ENCODE measurements at regions not wholly inside any gene's neighbourhood (a gene's known extent, or its start where the extent isn't known, plus 50 kb on each side); places are given as distances from the start of the nearest gene placed in this dataset.

- Histone ChIP-seq H3K9ac (ENCODE audit: low read depth in 1 of 3, low read length in 3 of 3) (no peak overlapping the region), H3K4me1 (ENCODE audit: control insufficient read depth in 3 of 3, insufficient read depth in 3 of 3, low read length in 3 of 3) (peaks cover 12 to 21% (median 15%) of the 10 kb centered on the region in 3 donors), H3K4me3 (ENCODE audit: low read length in 3 of 3) (no peak overlapping the region), H3K36me3 (ENCODE audit: control insufficient read depth in 3 of 3, insufficient read depth in 3 of 3, low read length in 3 of 3) (no peaks in the 10 kb centered on the region), H3K27me3 (ENCODE audit: control insufficient read depth in 3 of 3, insufficient read depth in 3 of 3, low read length in 3 of 3) (no peaks in the 10 kb centered on the region), H3K27ac (ENCODE audit: low read depth, low read length) (no peak overlapping the region), H3K9me3 (ENCODE audit: control insufficient read depth in 3 of 3, low read length in 3 of 3) (no peaks in the 10 kb centered on the region)
Measured at GRCh38 chr2:8222979-8223694, 458.7 kb upstream of the ID2 start.

GRCh38 chr2:8223695-8224346 lies 458.0 kb upstream of the ID2 start:
- no peaks in the 10 kb centered on the region for H3K27me3 ChIP-seq (ENCODE audit: control insufficient read depth in 3 of 3, insufficient read depth in 3 of 3, low read length in 3 of 3)
- no peak overlapping the region for H3K27ac ChIP-seq (ENCODE audit: low read depth, low read length)
- no peak overlapping the region for H3K4me3 ChIP-seq (ENCODE audit: low read length in 3 of 3)
- no peaks in the 10 kb centered on the region for H3K36me3 ChIP-seq (ENCODE audit: control insufficient read depth in 3 of 3, insufficient read depth in 3 of 3, low read length in 3 of 3)
- peaks cover 10 to 21% (median 15%) of the 10 kb centered on the region in 3 donors for H3K4me1 ChIP-seq (ENCODE audit: control insufficient read depth in 3 of 3, insufficient read depth in 3 of 3, low read length in 3 of 3)
- no peak overlapping the region for H3K9ac ChIP-seq (ENCODE audit: low read depth in 1 of 3, low read length in 3 of 3)
- H3K9me3 ChIP-seq (ENCODE audit: control insufficient read depth in 3 of 3, low read length in 3 of 3) = no peaks in the 10 kb centered on the region

GRCh38 chr2:8224347-8225190 lies 457.3 kb upstream of the ID2 start:
- H3K27ac ChIP-seq (ENCODE audit: low read depth, low read length) = no peak overlapping the region
- no peaks in the 10 kb centered on the region for H3K36me3 ChIP-seq (ENCODE audit: control insufficient read depth in 3 of 3, insufficient read depth in 3 of 3, low read length in 3 of 3)

DNA sequence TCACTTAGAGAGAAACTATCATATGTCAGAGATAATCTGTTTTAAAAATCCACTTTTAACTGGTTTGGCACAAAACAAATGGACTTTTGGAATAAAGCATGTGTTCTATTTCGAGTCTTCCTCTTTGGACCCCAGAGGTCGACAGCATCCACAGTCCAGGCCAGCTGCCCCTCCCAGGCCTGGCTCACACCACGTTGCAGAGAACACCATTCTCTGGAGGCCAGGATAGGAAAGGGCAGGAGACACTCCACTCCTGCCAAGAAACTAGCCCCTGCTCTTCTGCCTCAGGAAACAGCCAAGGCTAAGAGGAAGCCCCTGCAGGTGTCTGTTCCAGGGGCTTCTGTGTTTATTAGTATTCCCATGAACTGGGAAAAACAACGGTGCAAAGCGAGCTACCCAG lies 456.6 kb upstream of the ID2 start:
- Histone ChIP-seq H3K4me3 (ENCODE audit: low read length in 3 of 3) (no peak overlapping the region), H3K9me3 (ENCODE audit: control insufficient read depth in 3 of 3, low read length in 3 of 3) (no peaks in the 10 kb centered on the region), H3K9ac (ENCODE audit: low read depth in 1 of 3, low read length in 3 of 3) (no peak overlapping the region), H3K27me3 (ENCODE audit: control insufficient read depth in 3 of 3, insufficient read depth in 3 of 3, low read length in 3 of 3) (no peaks in the 10 kb centered on the region), H3K36me3 (ENCODE audit: control insufficient read depth in 3 of 3, insufficient read depth in 3 of 3, low read length in 3 of 3) (no peaks in the 10 kb centered on the region), H3K4me1 (ENCODE audit: control insufficient read depth in 3 of 3, insufficient read depth in 3 of 3, low read length in 3 of 3) (peaks cover 5 to 12% (median 10%) of the 10 kb centered on the region in 3 donors), H3K27ac (ENCODE audit: low read depth, low read length) (no peak overlapping the region)

More at GRCh38 chr2:8224347-8225190, 457.3 kb upstream of the ID2 start:
- Histone ChIP-seq H3K4me1 (ENCODE audit: control insufficient read depth in 3 of 3, insufficient read depth in 3 of 3, low read length in 3 of 3) (peaks cover 9 to 17% (median 13%) of the 10 kb centered on the region in 3 donors), H3K9ac (ENCODE audit: low read depth in 1 of 3, low read length in 3 of 3) (no peak overlapping the region), H3K27me3 (ENCODE audit: control insufficient read depth in 3 of 3, insufficient read depth in 3 of 3, low read length in 3 of 3) (no peaks in the 10 kb centered on the region), H3K9me3 (ENCODE audit: control insufficient read depth in 3 of 3, low read length in 3 of 3) (no peaks in the 10 kb centered on the region), H3K4me3 (ENCODE audit: low read length in 3 of 3) (no peak overlapping the region)

- Histone ChIP-seq H3K27ac (ENCODE audit: low read depth, low read length) (no peak overlapping the region), H3K9me3 (ENCODE audit: control insufficient read depth in 3 of 3, low read length in 3 of 3) (no peaks in the 10 kb centered on the region), H3K27me3 (ENCODE audit: control insufficient read depth in 3 of 3, insufficient read depth in 3 of 3, low read length in 3 of 3) (no peaks in the 10 kb centered on the region), H3K4me1 (ENCODE audit: control insufficient read depth in 3 of 3, insufficient read depth in 3 of 3, low read length in 3 of 3) (peaks cover 0 to 7% (median 5%) of the 10 kb centered on the region in 3 donors), H3K4me3 (ENCODE audit: low read length in 3 of 3) (no peak overlapping the region), H3K9ac (ENCODE audit: low read depth in 1 of 3, low read length in 3 of 3) (no peak overlapping the region), H3K36me3 (ENCODE audit: control insufficient read depth in 3 of 3, insufficient read depth in 3 of 3, low read length in 3 of 3) (no peaks in the 10 kb centered on the region)
Measured at GRCh38 chr2:8225798-8226197, 456.1 kb upstream of the ID2 start.

GRCh38 chr2:8229546-8229986 lies 452.3 kb upstream of the ID2 start:
- no peak overlapping the region for H3K9ac ChIP-seq (ENCODE audit: low read depth in 1 of 3, low read length in 3 of 3)
- H3K27ac ChIP-seq (ENCODE audit: low read depth, low read length) = no peak overlapping the region
- no peaks in the 10 kb centered on the region for H3K36me3 ChIP-seq (ENCODE audit: control insufficient read depth in 3 of 3, insufficient read depth in 3 of 3, low read length in 3 of 3)
- H3K4me3 ChIP-seq (ENCODE audit: low read length in 3 of 3) = peak overlapping the region in 1 of 3 donors; percentile 25
- no peaks in the 10 kb centered on the region for H3K27me3 ChIP-seq (ENCODE audit: control insufficient read depth in 3 of 3, insufficient read depth in 3 of 3, low read length in 3 of 3)
- no peaks in the 10 kb centered on the region for H3K9me3 ChIP-seq (ENCODE audit: control insufficient read depth in 3 of 3, low read length in 3 of 3)
- H3K4me1 ChIP-seq (ENCODE audit: control insufficient read depth in 3 of 3, insufficient read depth in 3 of 3, low read length in 3 of 3) = peaks cover 3 to 8% (median 3%) of the 10 kb centered on the region in 3 donors

DNA sequence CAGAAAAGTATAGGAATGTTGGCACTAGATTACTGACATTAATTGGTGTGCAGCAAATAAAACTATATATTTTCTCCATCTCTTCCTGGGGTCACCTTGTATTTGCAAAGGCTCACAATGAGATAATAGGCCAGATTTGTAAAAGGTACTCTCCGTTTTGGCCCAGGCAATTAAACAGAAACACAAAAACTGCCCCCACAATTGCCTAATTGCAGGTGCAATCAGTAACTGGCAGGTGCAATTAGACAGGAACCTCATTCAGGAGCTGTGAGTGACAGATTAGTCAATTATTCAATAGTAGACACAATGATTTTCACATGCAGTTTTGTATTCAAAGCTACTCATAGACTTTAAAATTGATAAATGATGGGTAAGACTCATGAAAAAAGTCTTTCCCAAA lies 451.4 kb upstream of the ID2 start:
- H3K27ac ChIP-seq (ENCODE audit: low read depth, low read length) = no peak overlapping the region
- H3K9ac ChIP-seq (ENCODE audit: low read depth in 1 of 3, low read length in 3 of 3) = no peak overlapping the region
- peaks cover 11 to 17% (median 12%) of the 10 kb centered on the region in 3 donors for H3K4me1 ChIP-seq (ENCODE audit: control insufficient read depth in 3 of 3, insufficient read depth in 3 of 3, low read length in 3 of 3)
- H3K9me3 ChIP-seq (ENCODE audit: control insufficient read depth in 3 of 3, low read length in 3 of 3) = no peaks in the 10 kb centered on the region
- no peak overlapping the region for H3K4me3 ChIP-seq (ENCODE audit: low read length in 3 of 3)
- H3K36me3 ChIP-seq (ENCODE audit: control insufficient read depth in 3 of 3, insufficient read depth in 3 of 3, low read length in 3 of 3) = no peaks in the 10 kb centered on the region
- H3K27me3 ChIP-seq (ENCODE audit: control insufficient read depth in 3 of 3, insufficient read depth in 3 of 3, low read length in 3 of 3) = no peaks in the 10 kb centered on the region

- H3K9me3 ChIP-seq (ENCODE audit: control insufficient read depth in 3 of 3, low read length in 3 of 3) = no peaks in the 10 kb centered on the region
- H3K4me1 ChIP-seq (ENCODE audit: control insufficient read depth in 3 of 3, insufficient read depth in 3 of 3, low read length in 3 of 3) = peaks cover 11 to 17% (median 13%) of the 10 kb centered on the region in 3 donors
- no peak overlapping the region for H3K9ac ChIP-seq (ENCODE audit: low read depth in 1 of 3, low read length in 3 of 3)
- H3K27me3 ChIP-seq (ENCODE audit: control insufficient read depth in 3 of 3, insufficient read depth in 3 of 3, low read length in 3 of 3) = no peaks in the 10 kb centered on the region
- H3K27ac ChIP-seq (ENCODE audit: low read depth, low read length) = no peak overlapping the region
- no peaks in the 10 kb centered on the region for H3K36me3 ChIP-seq (ENCODE audit: control insufficient read depth in 3 of 3, insufficient read depth in 3 of 3, low read length in 3 of 3)
- no peak overlapping the region for H3K4me3 ChIP-seq (ENCODE audit: low read length in 3 of 3)
Measured at GRCh38 chr2:8231902-8232301, 450.0 kb upstream of the ID2 start.

DNA sequence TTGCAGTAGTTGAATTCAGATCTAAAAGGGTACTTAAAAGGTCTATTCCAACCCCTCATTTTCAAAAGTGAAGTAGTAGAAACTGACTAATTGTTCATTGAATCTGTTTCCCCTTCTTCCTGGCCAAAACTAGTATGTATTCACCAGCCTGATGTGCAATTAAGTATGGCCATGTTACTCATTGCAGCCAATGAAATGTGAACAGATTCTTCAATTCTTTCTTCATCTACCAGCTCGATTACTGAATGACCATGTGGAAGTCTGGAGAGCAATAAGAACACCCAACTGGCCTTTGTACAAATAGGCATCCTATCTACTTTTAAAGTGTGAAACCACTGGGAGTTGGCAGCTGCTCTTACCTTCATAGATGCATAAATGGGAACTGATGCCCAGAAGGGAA lies 449.0 kb upstream of the ID2 start:
- Histone ChIP-seq H3K9ac (ENCODE audit: low read depth in 1 of 3, low read length in 3 of 3) (no peak overlapping the region), H3K27ac (ENCODE audit: low read depth, low read length) (no peak overlapping the region), H3K27me3 (ENCODE audit: control insufficient read depth in 3 of 3, insufficient read depth in 3 of 3, low read length in 3 of 3) (no peaks in the 10 kb centered on the region), H3K36me3 (ENCODE audit: control insufficient read depth in 3 of 3, insufficient read depth in 3 of 3, low read length in 3 of 3) (no peaks in the 10 kb centered on the region), H3K4me1 (ENCODE audit: control insufficient read depth in 3 of 3, insufficient read depth in 3 of 3, low read length in 3 of 3) (peaks cover 11 to 17% (median 13%) of the 10 kb centered on the region in 3 donors), H3K9me3 (ENCODE audit: control insufficient read depth in 3 of 3, low read length in 3 of 3) (no peaks in the 10 kb centered on the region), H3K4me3 (ENCODE audit: low read length in 3 of 3) (no peak overlapping the region)
